HG02588 (cell line): ENCODE measurements at regions not wholly inside any gene's neighbourhood (a gene's known extent, or its start where the extent isn't known, plus 50 kb on each side); places are given as distances from the start of the nearest gene placed in this dataset.

Source experiments
- ATAC-seq: cut with Tn5 transposase; IDR thresholded peaks from one replicate; pipeline ENCODE4 v1.9.1; 2021; ENCODE audit warnings: mild to moderate bottlenecking, moderate library complexity; ENCODE audit not compliant: unreplicated experiment

DNA sequence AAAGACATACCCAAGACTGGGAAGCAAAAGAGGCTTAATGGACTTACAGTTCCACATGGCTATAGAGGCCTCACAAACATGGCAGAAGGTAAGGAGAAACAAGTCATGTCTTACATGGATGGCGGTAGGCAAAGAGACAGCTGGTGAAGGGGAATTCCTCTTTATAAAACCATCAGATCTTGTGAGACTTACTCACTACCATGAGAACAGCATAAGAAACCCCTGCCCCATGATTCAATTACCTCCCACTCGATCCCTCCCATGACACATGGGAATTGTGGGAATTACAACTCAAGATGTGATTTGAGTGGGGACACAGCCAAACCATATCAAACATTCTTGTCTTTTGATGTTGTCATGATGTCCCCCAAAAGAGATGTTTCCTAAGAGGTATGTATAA is 103.3 kb downstream of the DUSP10 start:
- no peak for ATAC-seq

DNA sequence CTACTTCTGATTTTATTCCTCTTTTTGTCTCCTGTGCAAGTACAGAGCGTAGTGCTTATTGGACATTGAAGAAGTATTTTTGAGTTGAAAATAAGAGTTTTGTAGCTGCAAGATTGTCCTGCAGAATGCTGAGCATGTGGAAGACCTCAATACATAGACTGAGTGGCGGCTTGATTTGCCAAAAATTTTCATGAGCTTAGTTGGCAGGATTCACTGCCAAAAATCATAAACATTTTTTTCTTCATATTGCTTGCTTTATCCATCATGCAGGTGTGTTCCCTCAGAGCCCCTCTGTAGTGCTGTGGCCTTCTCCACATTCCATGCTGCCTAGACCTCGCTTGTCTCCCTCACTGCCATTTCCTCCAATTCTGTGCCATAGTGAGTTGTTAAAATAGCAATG is 100.1 kb downstream of the DUSP10 start:
- ATAC-seq: no peak

GRCh38 chr1:221643404-221644144 is 98.3 kb downstream of the DUSP10 start:
- ATAC-seq: no peak

DNA sequence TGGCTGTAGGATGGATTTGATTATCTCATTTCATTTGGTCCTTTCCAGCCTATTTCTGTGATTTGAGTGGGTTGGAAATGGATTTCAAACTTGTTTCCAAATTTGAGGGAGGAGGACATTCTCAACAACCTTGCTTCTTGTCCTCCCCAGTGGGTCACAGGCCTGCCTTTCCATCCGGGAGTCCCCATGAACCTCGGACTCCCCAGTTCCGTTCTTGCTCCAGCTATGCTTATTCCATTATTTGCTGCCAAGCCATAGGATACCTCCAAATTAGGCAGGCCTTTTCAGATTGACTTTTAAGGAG is 97.8 kb downstream of the DUSP10 start:
- ATAC-seq: no peak

DNA sequence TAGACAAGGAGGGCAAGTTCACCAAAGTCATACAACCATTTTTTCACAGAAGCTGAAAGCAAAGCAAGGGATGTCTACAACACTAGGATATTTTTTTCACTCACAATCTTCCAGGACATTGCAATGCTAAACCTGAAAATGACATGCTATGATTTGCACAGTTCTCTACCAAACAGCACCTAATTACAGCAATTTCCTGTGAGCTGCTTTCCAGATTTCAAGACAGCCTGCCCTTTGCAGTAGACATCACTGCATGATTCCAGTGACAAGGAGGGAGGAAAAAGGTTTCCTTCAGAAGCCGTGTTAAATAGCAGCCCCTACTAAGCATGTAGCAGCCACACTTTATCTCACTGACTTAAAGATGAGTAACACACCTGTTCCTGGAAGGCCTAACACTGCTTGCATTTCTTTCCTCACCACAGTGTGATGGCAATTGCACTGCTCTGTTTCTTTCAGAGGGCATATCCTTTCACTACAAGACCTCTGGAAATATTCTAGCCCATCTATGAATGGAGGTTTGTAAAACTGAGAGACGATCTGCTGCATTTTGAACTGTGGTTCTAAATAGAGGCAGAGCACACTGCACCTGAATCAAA is 97.1 kb downstream of the DUSP10 start:
- no peak for ATAC-seq

- ATAC-seq: no peak
Measured at GRCh38 chr1:221648201-221648600, 93.7 kb downstream of the DUSP10 start.
